Left lung (tissue), 4 donors: ENCODE measurements at regions not wholly inside any gene's neighbourhood (a gene's known extent, or its start where the extent isn't known, plus 50 kb on each side); places are given as distances from the start of the nearest gene placed in this dataset.

Experiments used
- ATAC-seq: fragments of 200-7000 bp; cut with Tn5 transposase; one replicate; pipeline ENCODE4 v1.9.1; 2020; ENCODE audit warnings: moderate library complexity
- DNase-seq, 4 donors: peaks; one replicate each; pipeline ENCODE4 v3.0.0-alpha.2; 2013 to 2020
- H3K27ac ChIP-seq, 2 donors: fragments of 200-600 bp; sonication (generic) in 1 of 2; one replicate each; pipeline versions ENCODE4 v1.5.0 to v1.8.0; 2020 to 2021
- H3K27me3 ChIP-seq, 2 donors: fragments of 200-600 bp; sonication (generic) in 1 of 2; one replicate each; pipeline versions ENCODE4 v1.5.0 to v1.8.0; 2020 to 2021
- H3K36me3 ChIP-seq, 2 donors: fragments of 200-600 bp; sonication (generic) in 1 of 2; one replicate each; pipeline versions ENCODE4 v1.5.0 to v1.8.0; 2020 to 2021
- H3K4me1 ChIP-seq, 2 donors: fragments of 200-600 bp; one replicate each; pipeline ENCODE4 v1.8.0; 2021
- H3K4me3 ChIP-seq, 2 donors: fragments of 200-600 bp; sonication (generic) in 1 of 2; one replicate each; pipeline versions ENCODE4 v1.5.0 to v1.8.0; 2020 to 2021; ENCODE audit warnings: mild to moderate bottlenecking in 1 of 2
- H3K9me3 ChIP-seq, 2 donors: fragments of 200-600 bp; sonication (generic) in 1 of 2; one replicate each; pipeline versions ENCODE4 v1.5.0 to v1.8.0; 2020 to 2021
- CTCF ChIP-seq, 2 donors: fragments of 200-600 bp; sonication (generic) in 1 of 2; IDR thresholded peaks; one replicate each; pipeline versions ENCODE4 v1.5.0 to v1.8.0; 2021; ENCODE audit warnings: antibody characterized with exemption in 2 of 2
- intact Hi-C, 2 donors: fragments of 100-400 bp; cut with DNase I; formaldehyde crosslinking; loops; one replicate each; pipeline versions ENCODE4 v1.11.2 to v1.14.2; 2022
- donor health status: DM: no; HTN: yes; CAD: no.
- donor health status: DM: no; HTN: no; CAD: no.

GRCh38 chr21:35491114-35491513, 442.0 kb upstream of the RUNX1 start:
- Histone ChIP-seq H3K9me3 (no peaks in the 10 kb centered on the region), H3K27ac (no peak overlapping the region), H3K4me1 (peaks cover 0 to 16% of the 10 kb centered on the region in 2 donors), H3K36me3 (no peaks in the 10 kb centered on the region), H3K4me3 (no peak overlapping the region), H3K27me3 (no peaks in the 10 kb centered on the region)
- ATAC-seq: no peak
- DNase-seq: no peak
- TF ChIP-seq CTCF (IDR thresholded peaks at IDR 0.05): no peak
- intact Hi-C loops: no loop called here

- Histone ChIP-seq H3K4me3 (no peak overlapping the region), H3K4me1 (peaks cover 0 to 16% of the 10 kb centered on the region in 2 donors), H3K27ac (no peak overlapping the region), H3K27me3 (no peaks in the 10 kb centered on the region), H3K36me3 (no peaks in the 10 kb centered on the region), H3K9me3 (no peaks in the 10 kb centered on the region)
- no peak for DNase-seq
- no peak for ATAC-seq
- intact Hi-C loops: no loop called here
- TF ChIP-seq CTCF (IDR thresholded peaks at IDR 0.05): no peak
These were observed 440.4 kb upstream of the RUNX1 start for GRCh38 chr21:35489389-35489980.

DNA sequence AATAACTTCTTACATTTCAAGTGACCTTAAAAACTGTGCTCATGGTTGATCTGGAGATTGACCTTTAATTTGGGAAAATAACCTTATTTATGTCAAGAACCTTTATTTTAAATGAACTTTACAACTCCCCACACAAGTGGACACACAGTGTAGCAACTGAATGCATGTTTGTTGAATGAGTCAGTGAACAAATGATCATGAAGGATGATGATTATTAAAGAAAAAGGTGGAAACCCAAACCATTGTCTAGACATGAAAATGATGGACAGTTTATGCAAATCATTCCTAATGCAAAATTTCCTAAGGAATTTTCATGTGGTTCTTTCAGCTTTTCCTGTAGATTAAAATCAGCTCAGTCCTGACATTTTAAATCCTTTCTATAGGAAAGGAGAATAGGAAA, 439.8 kb upstream of the RUNX1 start:
- Histone ChIP-seq H3K4me1 (peaks cover 0 to 16% of the 10 kb centered on the region in 2 donors), H3K36me3 (no peaks in the 10 kb centered on the region), H3K27ac (no peak overlapping the region), H3K9me3 (no peaks in the 10 kb centered on the region), H3K4me3 (no peak overlapping the region), H3K27me3 (no peaks in the 10 kb centered on the region)
- TF ChIP-seq CTCF (IDR thresholded peaks at IDR 0.05): no peak
- ATAC-seq (no peak), DNase-seq (no peak)
- intact Hi-C loops: no loop called here

DNA sequence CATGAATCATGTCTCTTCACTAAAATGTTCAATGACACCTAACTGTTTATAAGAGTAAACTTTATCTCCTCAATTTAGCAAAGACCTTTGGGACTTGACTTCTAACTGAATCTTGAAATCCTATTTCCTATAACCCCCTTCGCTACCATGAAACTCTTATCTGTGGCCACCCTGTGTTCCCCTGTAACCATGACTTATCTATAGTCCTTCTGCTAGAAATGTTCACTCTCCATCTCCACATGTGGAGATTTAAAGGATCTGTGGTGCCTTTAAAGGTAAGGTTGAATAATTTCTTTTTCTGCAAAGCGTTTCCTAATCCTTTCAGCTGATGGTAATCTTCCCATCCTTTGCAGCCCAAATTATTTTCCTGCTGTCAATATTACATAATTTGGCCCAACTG, 436.3 kb upstream of the RUNX1 start:
- no peaks in the 10 kb centered on the region for H3K9me3 ChIP-seq
- ATAC-seq (no peak), DNase-seq (no peak)
- no peak overlapping the region for H3K27ac ChIP-seq
- intact Hi-C loops: no loop called here
- no peaks in the 10 kb centered on the region for H3K36me3 ChIP-seq
- H3K4me3 ChIP-seq: no peak overlapping the region
- H3K27me3 ChIP-seq: no peaks in the 10 kb centered on the region
- no peaks in the 10 kb centered on the region for H3K4me1 ChIP-seq
- no peak for TF ChIP-seq CTCF (IDR thresholded peaks at IDR 0.05)

- no peak overlapping the region for H3K4me3 ChIP-seq
- no peaks in the 10 kb centered on the region for H3K36me3 ChIP-seq
- no peaks in the 10 kb centered on the region for H3K4me1 ChIP-seq
- DNase-seq: no peak
- H3K27ac ChIP-seq: no peak overlapping the region
- H3K9me3 ChIP-seq: no peaks in the 10 kb centered on the region
- intact Hi-C loops: no loop called here
- no peak for TF ChIP-seq CTCF (IDR thresholded peaks at IDR 0.05)
- no peaks in the 10 kb centered on the region for H3K27me3 ChIP-seq
- ATAC-seq: no peak
These were observed 435.7 kb upstream of the RUNX1 start for GRCh38 chr21:35484851-35485250.
